ENCODE measurements at regions not wholly inside any gene's neighbourhood (a gene's known extent, or its start where the extent isn't known, plus 50 kb on each side); places are given as distances from the start of the nearest gene placed in this dataset.

GRCh38 chr7:42479816-42480633 is 243.0 kb upstream of the GLI3 start:
- H4K20me1 ChIP-seq (ENCODE audit: insufficient read depth) = no peaks in the 10 kb centered on the region
- H3K9ac ChIP-seq = no peak overlapping the region
- H3K4me1 ChIP-seq (ENCODE audit: control insufficient read depth in 1 of 2, insufficient read depth in 2 of 2, low read depth in 1 of 2, low read length in 1 of 2) = no peaks in the 10 kb centered on the region
- WGBS (ENCODE audit: low lambda C conversion rate) = 5% methylated on average over 9 of the region's 9 CpGs
- H3K9me2 ChIP-seq = no peaks in the 10 kb centered on the region
- no peaks in the 10 kb centered on the region for H3F3A ChIP-seq (replicated peaks; ENCODE audit: insufficient read depth)
- no peak for DNase-seq
- no peak overlapping the region; a peak in 1 of 4 replicates for H3K4me3 ChIP-seq (ENCODE audit: low read depth in 2 of 2, low read length in 1 of 2)
- H3K79me2 ChIP-seq (ENCODE audit: insufficient read depth) = no peaks in the 10 kb centered on the region
- CTCF ChIA-PET = interaction anchor here (1.4 kb wide), 2 partner anchors 9 to 11 kb away, joined by 3 to 5 read pairs; no protein-coding TSS in a partner anchor
- no peak overlapping the region for H2AFZ ChIP-seq (ENCODE audit: low read depth)
- H3K4me2 ChIP-seq = no peak overlapping the region
- no peak overlapping the region for H3K27ac ChIP-seq (ENCODE audit: low read depth in 2 of 2, low read length in 1 of 2)
- POLR2A ChIA-PET = no interaction called here
- TF ChIP-seq, protein P1, sequence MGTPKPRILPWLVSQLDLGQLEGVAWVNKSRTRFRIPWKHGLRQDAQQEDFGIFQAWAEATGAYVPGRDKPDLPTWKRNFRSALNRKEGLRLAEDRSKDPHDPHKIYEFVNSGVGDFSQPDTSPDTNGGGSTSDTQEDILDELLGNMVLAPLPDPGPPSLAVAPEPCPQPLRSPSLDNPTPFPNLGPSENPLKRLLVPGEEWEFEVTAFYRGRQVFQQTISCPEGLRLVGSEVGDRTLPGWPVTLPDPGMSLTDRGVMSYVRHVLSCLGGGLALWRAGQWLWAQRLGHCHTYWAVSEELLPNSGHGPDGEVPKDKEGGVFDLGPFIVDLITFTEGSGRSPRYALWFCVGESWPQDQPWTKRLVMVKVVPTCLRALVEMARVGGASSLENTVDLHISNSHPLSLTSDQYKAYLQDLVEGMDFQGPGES (IDR thresholded peaks at IDR 0.05; ENCODE audit: low read depth, low read length) = no peak
- TF ChIP-seq FOSL2 (IDR thresholded peaks at IDR 0.05; ENCODE audit: borderline replicate concordance, low read depth) = no peak
- TF ChIP-seq REST (IDR thresholded peaks at IDR 0.05; ENCODE audit: low read depth, low read length) = no peak
- TF ChIP-seq SMC3 (IDR thresholded peaks at IDR 0.05; ENCODE audit: low read depth, low read length) = no peak
- TF ChIP-seq POLR2AphosphoS5 (IDR thresholded peaks at IDR 0.05; ENCODE audit: low read depth, low read length) = no peak
- TF ChIP-seq USF1 (IDR thresholded peaks at IDR 0.05; ENCODE audit: borderline replicate concordance, low read depth) = no peak
- TF ChIP-seq RFX5 (IDR thresholded peaks at IDR 0.05; ENCODE audit: low read length) = no peak
- TF ChIP-seq TCF12 (IDR thresholded peaks at IDR 0.05) = no peak
- no peak for TF ChIP-seq JUND (IDR thresholded peaks at IDR 0.05)
- no peak for TF ChIP-seq FOXM1 (IDR thresholded peaks at IDR 0.05; ENCODE audit: low read depth)
- TF ChIP-seq USF2 (IDR thresholded peaks at IDR 0.05; ENCODE audit: borderline replicate concordance, low read depth, low read length) = no peak
- H3K36me3 ChIP-seq (replicated peaks in 1 of 2; ENCODE audit: control insufficient read depth in 1 of 2, insufficient read depth in 2 of 2, low read length in 1 of 2) = no peaks in the 10 kb centered on the region
- peaks cover 21% of the 10 kb centered on the region for H3K27me3 ChIP-seq (ENCODE audit: insufficient read depth)
- no peaks in the 10 kb centered on the region for H3K9me3 ChIP-seq

All from SK-N-SH (cell line).